ENCODE measurements at regions not wholly inside any gene's neighbourhood (a gene's known extent, or its start where the extent isn't known, plus 50 kb on each side); places are given as distances from the start of the nearest gene placed in this dataset.

DNA sequence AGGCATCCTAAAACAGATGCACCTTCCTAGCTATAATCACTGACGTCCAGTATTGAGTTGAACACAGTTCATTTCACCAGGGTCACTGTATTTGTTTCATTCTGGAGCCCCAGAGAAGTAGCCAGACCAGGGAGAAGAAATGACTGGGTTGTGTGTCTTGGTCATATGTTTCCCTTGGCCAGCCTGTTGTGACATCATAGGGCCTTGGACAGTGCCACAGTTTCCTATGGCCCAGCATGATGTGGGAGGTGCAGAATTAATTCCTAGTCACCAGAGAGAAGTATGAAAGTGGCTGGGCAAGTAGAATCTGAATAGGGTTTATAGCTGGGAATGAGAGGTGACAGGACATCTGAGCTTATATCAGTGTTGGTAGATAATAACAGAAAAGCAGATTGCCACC lies 84.0 kb upstream of the ZBED5 start:
- Histone ChIP-seq H3K4me3 (no peak overlapping the region), H3K4me1 (peaks cover 10% of the 10 kb centered on the region), H3K27ac (replicated peaks) (no peak overlapping the region), H3K27me3 (ENCODE audit: low read depth) (no peaks in the 10 kb centered on the region), H3K36me3 (no peaks in the 10 kb centered on the region), H3K9me3 (replicated peaks) (no peaks in the 10 kb centered on the region)
- TF ChIP-seq, protein P1, sequence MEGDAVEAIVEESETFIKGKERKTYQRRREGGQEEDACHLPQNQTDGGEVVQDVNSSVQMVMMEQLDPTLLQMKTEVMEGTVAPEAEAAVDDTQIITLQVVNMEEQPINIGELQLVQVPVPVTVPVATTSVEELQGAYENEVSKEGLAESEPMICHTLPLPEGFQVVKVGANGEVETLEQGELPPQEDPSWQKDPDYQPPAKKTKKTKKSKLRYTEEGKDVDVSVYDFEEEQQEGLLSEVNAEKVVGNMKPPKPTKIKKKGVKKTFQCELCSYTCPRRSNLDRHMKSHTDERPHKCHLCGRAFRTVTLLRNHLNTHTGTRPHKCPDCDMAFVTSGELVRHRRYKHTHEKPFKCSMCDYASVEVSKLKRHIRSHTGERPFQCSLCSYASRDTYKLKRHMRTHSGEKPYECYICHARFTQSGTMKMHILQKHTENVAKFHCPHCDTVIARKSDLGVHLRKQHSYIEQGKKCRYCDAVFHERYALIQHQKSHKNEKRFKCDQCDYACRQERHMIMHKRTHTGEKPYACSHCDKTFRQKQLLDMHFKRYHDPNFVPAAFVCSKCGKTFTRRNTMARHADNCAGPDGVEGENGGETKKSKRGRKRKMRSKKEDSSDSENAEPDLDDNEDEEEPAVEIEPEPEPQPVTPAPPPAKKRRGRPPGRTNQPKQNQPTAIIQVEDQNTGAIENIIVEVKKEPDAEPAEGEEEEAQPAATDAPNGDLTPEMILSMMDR (IDR thresholded peaks at IDR 0.05; ENCODE audit: borderline replicate concordance) = no peak
- DNase-seq = no peak
- intact Hi-C loops (cut with micrococcal nuclease) = no loop called here

DNA sequence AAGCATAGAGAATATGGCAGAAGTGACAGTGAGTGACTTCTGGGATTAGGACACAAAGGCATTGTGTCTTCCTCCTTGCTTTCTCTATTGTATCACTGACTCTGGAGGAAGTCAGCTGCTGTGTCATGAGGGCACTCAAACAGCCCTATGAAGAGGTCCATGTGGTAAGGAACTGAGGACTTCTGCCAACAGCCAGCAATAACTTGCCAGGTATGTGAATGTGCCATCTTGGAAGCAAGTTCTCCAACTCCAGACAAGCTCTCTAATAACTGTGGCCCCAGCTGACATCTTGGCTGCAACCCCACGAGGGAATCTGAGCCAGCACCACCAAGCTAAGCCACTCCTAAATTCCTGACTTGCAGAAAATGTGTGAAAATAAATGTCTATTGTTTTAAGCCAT lies 83.6 kb upstream of the ZBED5 start:
- peaks cover 10% of the 10 kb centered on the region for H3K4me1 ChIP-seq
- intact Hi-C loops (cut with micrococcal nuclease) = no loop called here
- DNase-seq = no peak
- TF ChIP-seq, protein P1 (IDR thresholded peaks at IDR 0.05; ENCODE audit: borderline replicate concordance) = no peak
- H3K4me3 ChIP-seq = no peak overlapping the region
- no peaks in the 10 kb centered on the region for H3K9me3 ChIP-seq (replicated peaks)
- H3K36me3 ChIP-seq = no peaks in the 10 kb centered on the region
- no peak overlapping the region for H3K27ac ChIP-seq (replicated peaks)
- H3K27me3 ChIP-seq (ENCODE audit: low read depth) = no peaks in the 10 kb centered on the region

DNA sequence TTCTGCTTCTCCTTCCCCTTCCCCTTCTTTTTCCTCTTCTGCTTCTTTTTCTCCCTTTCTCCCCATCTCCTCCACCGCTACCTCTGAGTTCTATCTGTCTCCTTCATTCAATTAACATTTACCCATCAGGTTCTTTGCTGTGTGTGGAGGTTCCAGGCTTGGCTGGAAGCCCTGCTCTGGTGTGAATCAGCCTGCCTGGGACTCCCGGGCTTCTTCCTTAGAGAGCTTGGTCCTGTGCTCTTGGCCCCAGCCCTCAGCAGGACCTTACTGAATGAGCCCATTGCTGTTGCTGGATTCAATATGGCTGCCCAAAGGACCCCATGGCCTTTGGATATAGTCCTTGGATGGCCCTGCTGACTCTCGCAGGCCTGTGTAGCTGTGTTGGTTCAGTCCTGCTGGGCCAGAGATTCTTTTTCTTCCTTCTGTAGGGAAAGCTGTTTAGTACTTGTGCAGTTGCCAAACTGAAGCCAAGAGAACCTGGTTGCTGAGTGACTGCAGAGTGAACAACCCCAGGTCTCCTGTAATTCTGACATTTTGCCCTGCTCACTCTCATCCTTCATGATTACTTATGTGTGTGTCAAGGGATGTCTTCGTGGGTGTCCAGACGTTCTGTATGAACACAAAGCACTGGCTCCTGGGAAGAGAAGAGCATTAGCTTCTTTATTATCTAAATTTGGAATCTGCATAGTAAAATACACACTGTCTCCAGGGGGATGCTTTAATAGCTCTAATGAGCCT lies 81.0 kb upstream of the ZBED5 start:
- no peak overlapping the region for H3K4me3 ChIP-seq
- no peaks in the 10 kb centered on the region for H3K27me3 ChIP-seq (ENCODE audit: low read depth)
- H3K27ac ChIP-seq (replicated peaks) = no peak overlapping the region
- intact Hi-C loops (cut with micrococcal nuclease) = loop anchor here (10.0 kb wide), 1 partner anchor 846 kb away; no protein-coding TSS in a partner anchor
- no peaks in the 10 kb centered on the region for H3K9me3 ChIP-seq (replicated peaks)
- DNase-seq = no peak
- no peaks in the 10 kb centered on the region for H3K36me3 ChIP-seq
- TF ChIP-seq, protein P1 (IDR thresholded peaks at IDR 0.05; ENCODE audit: borderline replicate concordance) = no peak
- H3K4me1 ChIP-seq = peaks cover 10% of the 10 kb centered on the region

DNA sequence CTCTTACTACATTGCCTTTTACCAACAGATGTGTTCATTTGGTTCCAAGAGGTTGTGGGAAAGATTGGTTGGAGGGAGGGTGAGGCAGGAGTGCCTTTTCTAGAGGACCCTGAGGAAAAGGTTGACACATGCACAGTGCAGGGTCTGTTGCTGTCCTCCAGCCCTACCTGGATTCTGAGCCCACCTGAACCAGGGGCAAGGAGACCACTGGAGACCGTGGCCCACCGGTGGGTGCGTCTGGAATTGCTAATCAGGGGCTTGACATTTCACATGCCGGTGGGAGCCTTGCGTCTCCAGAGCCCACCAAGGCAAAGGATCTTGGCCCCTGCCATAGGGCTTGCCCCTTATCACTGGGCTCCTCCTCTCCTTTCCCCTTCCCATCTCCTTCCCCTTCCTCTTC lies 80.4 kb upstream of the ZBED5 start:
- Histone ChIP-seq H3K4me1 (peaks cover 11% of the 10 kb centered on the region), H3K9me3 (replicated peaks) (no peaks in the 10 kb centered on the region), H3K36me3 (no peaks in the 10 kb centered on the region), H3K27ac (replicated peaks) (no peak overlapping the region), H3K27me3 (ENCODE audit: low read depth) (no peaks in the 10 kb centered on the region), H3K4me3 (no peak overlapping the region)
- TF ChIP-seq, protein P1 (IDR thresholded peaks at IDR 0.05; ENCODE audit: borderline replicate concordance) = no peak
- no peak for DNase-seq
- intact Hi-C loops (cut with micrococcal nuclease) = loop anchor here (10.0 kb wide), 1 partner anchor 847 kb away; no protein-coding TSS in a partner anchor

DNA sequence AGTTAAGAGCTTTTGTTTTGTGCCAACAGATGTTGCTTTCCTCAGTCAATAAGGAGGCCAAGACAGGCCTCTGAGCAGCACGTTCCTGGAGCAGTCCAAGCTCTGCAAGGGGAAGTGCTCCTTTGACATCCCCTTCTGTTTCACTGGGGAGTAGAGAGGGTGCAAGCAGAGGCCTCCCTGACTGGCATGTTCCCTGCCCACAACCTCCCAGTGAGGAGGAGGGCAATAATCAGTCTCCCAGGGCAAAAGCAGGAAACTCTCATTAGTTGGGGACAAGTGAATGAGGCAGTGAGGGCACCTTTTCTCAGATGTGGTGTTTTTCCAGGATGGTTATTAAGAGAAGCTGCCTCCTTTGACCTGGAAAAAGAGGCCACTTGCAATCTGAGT lies 79.5 kb upstream of the ZBED5 start:
- no peak for DNase-seq
- H3K9me3 ChIP-seq (replicated peaks) = no peaks in the 10 kb centered on the region
- no peak overlapping the region for H3K27ac ChIP-seq (replicated peaks)
- H3K36me3 ChIP-seq = no peaks in the 10 kb centered on the region
- intact Hi-C loops (cut with micrococcal nuclease) = loop anchor here (10.0 kb wide), 1 partner anchor 847 kb away; no protein-coding TSS in a partner anchor
- peaks cover 16% of the 10 kb centered on the region for H3K4me1 ChIP-seq
- no peaks in the 10 kb centered on the region for H3K27me3 ChIP-seq (ENCODE audit: low read depth)
- no peak overlapping the region for H3K4me3 ChIP-seq
- TF ChIP-seq, protein P1 (IDR thresholded peaks at IDR 0.05; ENCODE audit: borderline replicate concordance) = no peak
